C1 segment of cervical spinal cord (tissue), 14 donors: ENCODE measurements at regions not wholly inside any gene's neighbourhood (a gene's known extent, or its start where the extent isn't known, plus 50 kb on each side); places are given as distances from the start of the nearest gene placed in this dataset.
"Not testable (repeated sequence)": the region's sequence is repeated elsewhere in the genome, so short reads cannot be mapped to it uniquely, and the experiment has no call there.

Source experiments
- DNase-seq, 14 donors: peaks; one replicate each; lab custom pipeline; 2025; lab: John Stamatoyannopoulos, UW

DNA sequence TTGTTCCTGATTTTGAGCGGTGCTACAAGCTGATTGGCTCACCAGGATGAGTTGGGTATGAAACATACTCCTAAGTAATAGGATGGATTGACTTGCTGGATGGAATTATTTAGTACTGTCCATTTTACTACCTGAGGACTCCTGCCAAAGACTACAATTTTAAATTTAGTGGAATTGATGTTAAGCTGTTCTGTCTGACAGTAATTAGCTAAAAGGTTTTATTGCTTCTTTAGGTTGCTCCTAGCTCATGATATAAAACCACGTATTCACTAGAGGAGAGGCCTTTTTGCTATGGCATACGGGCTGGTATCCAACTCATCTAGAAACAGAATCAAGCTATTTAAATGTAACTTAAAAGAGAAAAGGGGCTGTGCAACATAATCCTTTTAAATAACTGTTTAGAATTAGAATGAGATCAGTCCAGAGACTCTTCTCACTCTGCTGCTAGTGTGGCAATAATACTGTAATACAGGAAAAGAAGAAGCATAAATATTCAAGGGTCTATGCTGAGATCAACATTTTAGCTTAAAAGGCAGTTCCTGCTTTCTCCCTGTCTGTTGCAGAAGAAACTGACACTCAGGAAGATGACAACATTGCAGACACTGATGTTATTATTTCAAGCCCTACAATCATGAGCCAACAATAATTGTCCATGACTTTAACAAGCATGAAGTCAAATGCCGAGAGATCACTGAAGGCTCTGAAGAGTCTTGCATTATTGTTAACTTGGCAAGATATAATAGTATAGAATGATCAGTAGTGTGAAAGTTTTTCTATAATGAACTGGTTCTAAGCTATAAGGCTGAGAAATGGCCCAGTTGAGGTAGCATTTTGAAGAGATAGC is 258.7 kb upstream of the ADGRL4 start:
- DNase-seq = no peak

DNA sequence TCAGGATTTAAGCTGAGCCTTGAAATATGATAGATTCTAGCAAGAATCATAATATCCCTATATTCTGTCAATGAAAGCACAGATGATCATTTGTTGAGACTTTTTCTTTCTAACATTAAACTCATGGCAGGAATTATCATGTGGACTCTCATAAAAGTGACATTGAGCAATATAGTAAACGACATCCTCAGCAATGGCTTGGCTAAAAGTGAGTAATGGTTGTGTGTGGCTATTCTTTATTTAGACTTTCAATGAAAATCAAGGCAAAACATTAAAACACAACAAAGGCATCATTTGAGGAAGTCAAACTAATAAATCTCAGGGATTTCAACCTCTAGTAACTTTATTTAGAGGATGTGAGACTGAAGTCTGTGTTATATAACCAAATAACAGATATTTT is 257.8 kb upstream of the ADGRL4 start:
- no peak for DNase-seq

DNA sequence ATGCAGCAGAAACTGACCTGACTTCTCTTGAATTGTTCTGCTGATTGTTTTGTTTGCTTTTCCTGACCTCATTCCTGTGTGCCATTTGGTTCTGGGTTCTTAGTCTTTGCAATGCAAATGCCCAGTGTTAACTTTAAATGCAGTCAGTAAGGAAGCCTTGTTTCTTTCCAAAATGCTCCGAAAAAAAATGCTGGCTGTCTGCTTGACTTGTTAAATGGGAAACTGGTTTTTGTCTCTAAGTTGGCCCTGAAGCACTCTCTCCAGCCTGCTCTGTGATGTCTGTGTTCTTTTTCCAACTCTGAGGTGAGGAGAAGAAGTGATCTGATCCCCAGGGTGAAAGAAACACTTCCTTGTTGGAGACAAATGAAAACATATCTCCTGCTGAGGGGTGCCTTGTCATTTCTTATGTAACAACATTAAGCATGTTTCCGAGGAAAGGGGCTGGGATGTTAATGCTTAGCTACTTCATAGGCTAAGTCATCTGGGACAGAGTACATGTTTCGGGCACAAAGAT is 256.3 kb upstream of the ADGRL4 start:
- DNase-seq = no peak

DNA sequence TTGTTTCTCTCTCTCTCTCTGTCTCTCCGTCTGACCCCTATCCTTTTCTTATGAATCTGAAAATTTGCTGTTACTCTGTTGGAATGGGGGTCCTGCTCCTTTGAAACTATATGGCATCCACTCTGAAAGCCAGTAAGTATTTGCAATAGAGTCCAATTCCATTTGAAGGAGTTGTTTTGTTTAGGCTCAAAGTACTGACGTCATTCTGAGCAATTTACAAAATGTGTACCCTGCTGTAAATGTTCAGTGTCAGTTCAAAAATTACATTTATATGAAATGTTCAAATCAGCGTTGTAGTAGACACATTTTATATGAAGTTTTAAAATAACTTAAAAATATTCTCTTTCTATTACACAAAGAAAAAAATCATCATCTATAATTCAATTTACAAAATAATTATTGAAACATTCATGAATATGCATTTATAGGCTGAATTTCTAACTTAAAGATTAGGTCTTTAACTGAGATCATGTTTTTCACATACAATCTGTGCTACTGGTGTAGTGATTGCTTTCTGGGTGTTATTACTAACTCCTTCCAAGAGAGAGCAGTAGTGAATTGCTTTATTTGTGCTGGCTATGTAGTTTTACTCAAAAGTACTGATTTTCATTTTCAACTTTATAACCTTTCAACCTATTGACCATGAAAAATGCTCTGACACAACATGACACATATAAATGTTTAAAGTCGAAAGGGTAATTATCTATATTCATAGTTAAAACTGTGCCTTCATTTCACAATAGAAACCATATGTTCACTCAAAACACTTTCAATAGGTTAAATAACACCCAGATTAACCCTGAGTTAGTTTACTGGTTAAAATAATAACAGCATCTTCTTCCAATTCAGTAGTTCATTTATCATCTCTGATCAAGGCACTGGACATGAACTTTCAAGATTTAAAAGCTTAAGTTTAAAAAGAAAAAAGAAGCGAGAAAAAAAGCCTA is 253.1 kb upstream of the ADGRL4 start:
- no peak for DNase-seq

DNA sequence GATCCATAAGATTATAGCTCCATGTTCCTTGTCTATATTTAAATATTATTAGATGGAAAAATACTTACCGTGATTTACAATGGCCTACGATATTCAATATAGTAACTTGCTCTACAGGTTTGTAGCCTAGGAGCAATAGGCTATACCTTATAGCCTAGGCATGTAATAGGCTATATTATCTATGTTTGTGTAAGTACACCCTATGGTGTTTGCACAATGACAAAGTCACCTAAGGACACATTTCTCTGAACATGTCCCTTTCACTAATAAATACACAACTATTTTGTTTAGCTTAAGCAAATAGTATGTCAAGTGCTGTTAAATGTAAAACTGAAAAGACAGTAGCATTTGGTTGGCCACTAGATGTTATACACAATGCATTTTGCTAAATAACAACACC is 248.9 kb upstream of the ADGRL4 start:
- DNase-seq = no peak

DNA sequence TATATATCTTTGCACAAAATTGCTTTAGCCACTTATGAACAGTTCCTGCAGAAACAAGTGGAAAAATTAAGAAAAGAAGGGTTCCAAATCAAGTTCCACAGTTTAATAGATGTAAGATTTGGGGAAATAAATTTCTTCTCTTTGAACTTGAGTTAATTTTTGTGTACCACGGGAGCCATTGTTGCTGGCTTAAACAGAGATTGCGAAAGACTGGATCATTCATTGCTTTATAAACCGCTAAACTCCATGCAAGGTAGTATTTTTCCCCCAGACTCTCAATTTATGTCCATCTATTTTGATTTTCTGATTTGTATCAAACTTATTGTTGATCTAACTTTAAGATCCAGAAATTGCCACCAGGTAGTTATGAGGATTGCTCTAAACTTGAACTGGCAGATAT is 246.1 kb upstream of the ADGRL4 start:
- DNase-seq = no peak

DNA sequence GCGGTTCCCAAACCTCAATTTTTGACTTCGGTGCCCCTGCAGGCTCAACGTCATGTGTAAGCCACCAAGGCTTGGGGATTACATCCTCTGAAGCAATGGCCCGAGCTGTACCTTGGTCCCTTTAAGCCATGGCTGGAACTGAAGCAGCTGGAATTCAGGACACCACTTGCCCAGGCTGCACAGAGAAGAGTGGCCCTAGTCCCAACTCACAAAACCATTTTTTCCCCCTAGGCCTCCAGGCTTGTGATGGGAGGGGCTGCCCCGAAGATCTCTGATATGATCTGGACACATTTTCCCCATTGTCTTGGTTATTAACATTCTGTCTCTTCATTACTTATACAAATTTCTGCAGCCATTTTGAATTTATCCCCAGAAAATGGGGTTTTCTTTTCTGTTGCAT is 233.3 kb upstream of the ADGRL4 start:
- no peak for DNase-seq

GRCh38 chr1:79235301-79236002 is 228.9 kb upstream of the ADGRL4 start:
- no peak for DNase-seq

- no peak for DNase-seq
Measured at GRCh38 chr1:79232818-79233217, 226.3 kb upstream of the ADGRL4 start.

DNA sequence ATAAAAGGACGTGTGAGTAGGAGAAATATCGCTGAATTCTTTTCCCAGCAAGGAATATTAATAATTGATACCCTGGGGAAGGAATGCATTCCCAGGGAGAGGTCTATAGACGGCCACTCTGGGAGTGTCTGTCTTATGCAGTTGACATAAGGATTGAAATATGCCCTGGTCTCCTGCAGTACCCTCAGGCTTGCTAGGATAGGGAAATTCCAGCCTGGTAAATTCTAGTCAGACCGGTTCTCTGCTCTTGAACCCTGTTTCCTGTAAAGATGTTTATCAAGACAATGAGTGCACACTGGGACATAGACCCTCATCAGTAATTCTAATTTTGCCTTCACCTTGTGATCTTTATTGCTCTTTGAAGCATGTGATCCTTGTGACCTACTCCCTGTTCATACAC is 224.2 kb upstream of the ADGRL4 start:
- not testable (repeated sequence) for DNase-seq

GRCh38 chr1:79226963-79227362 is 220.4 kb upstream of the ADGRL4 start:
- no peak for DNase-seq

GRCh38 chr1:79224537-79224936 is 218.0 kb upstream of the ADGRL4 start:
- DNase-seq = no peak

DNA sequence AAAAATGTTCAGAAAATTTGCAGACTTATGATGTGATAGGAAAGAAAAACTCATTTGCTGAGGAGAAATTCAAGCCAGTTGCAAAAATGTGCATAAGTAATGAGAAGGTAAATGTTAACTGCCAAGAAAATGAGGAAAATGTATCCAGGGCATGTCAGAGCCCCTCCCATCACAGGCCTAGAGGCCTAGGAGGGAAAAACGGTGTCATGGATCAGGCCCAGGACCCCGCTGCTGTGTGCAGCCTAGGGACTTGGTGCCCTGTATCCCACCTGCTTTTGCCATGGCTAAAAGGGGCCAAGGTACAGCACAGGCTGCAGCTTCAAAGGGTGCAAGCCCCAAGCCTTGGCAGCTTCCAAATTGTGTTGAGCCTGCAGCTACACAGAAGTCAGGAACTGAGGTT is 214.0 kb upstream of the ADGRL4 start:
- DNase-seq = no peak

- no peak for DNase-seq
Measured at GRCh38 chr1:79215311-79215710, 208.8 kb upstream of the ADGRL4 start.

GRCh38 chr1:79207786-79208185 is 201.3 kb upstream of the ADGRL4 start:
- DNase-seq = no peak

GRCh38 chr1:79207331-79207730 is 200.8 kb upstream of the ADGRL4 start:
- DNase-seq = no peak

- DNase-seq = no peak
Measured at GRCh38 chr1:79204779-79205479, 198.4 kb upstream of the ADGRL4 start.

- DNase-seq = no peak
Measured at GRCh38 chr1:79198832-79199231, 192.3 kb upstream of the ADGRL4 start.

DNA sequence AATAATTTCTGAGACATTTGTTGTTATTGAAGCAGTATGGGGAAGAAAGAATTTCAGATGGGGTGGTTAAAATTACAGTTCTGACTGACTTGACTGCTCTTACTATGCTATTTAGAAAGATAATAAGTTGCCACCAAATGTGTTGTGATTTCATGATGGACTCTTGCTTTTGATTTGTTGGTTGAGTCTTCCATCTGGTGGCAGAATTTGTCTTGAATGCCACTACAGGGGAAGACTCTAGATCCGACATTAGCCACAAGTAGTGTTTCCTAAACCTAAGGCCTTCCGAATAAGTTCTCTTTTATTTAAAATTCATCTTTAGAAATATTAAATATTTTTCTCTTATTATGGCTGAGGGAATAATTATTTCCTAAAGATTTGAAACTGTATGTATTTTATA is 190.9 kb upstream of the ADGRL4 start:
- DNase-seq = no peak

DNA sequence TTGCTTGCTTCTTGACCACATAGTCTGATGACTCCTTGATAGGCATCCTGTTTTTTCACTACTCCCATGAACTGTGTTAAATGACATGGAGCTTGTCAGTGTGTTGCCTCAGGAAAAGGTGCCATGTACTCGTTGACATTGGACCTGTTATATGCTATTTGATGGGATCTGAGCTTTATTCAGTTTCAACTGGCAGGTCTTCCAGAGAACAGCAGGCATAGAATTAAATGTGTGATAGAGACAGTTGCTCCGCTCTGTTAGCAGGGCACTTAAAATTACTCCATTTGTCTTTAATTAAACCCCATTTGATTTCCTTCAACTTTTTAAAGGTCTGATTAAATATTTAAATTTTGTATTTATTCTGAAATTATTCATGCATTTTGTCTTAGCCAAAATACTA is 189.7 kb upstream of the ADGRL4 start:
- DNase-seq = no peak
